ENCODE measurements at regions not wholly inside any gene's neighbourhood (a gene's known extent, or its start where the extent isn't known, plus 50 kb on each side); places are given as distances from the start of the nearest gene placed in this dataset.
A peak's percentile ranks its signal among the peaks of the same experiment; 100 is the strongest.

GRCh38 chr13:79782541-79783205, 301.7 kb downstream of the NDFIP2 start:
- 0 out of 2 replicates have a peak overlapping the region, but pooled peaks have one; percentile 37 for H3K18ac ChIP-seq (ENCODE audit: low read depth, low read length)
- H2AFZ ChIP-seq (replicated peaks; ENCODE audit: low read length, poor library complexity): peak overlapping the region; percentile 85
- peaks cover 0 to 5% of the 10 kb centered on the region in 2 experiments; a peak in 1 of 4 replicates for H3K79me1 ChIP-seq (ENCODE audit: low read depth in 1 of 2, low read length in 2 of 2)
- ChIA-PET CTCF (interaction anchor here (0.6 to 1.5 kb wide), 4 partner anchors 13 to 190 kb away, joined by 3 to 4 read pairs (median 4); no protein-coding TSS in a partner anchor), POLR2A (ENCODE audit: unreplicated experiment) (no interaction called here)
- H3K14ac ChIP-seq (replicated peaks; ENCODE audit: low read depth, low read length): peak overlapping the region; percentile 70
- H3K27me3 ChIP-seq (ENCODE audit: control insufficient read depth, insufficient read depth, low read length): no peaks in the 10 kb centered on the region
- H2BK120ac ChIP-seq (ENCODE audit: low read depth, low read length): peak overlapping the region; percentile 85
- DNase-seq (peak; percentile 77), ATAC-seq (ENCODE audit: low read depth) (peak; percentile 86)
- peak overlapping the region; percentile 86 for H3K4ac ChIP-seq (ENCODE audit: low read depth, low read length)
- BruUV-seq (replicated peaks): no TSS peak
- H2AK9ac ChIP-seq (replicated peaks; ENCODE audit: low read depth, low read length, poor library complexity): peak overlapping the region; percentile 20
- H4K5ac ChIP-seq (ENCODE audit: low read depth, low read length): peak overlapping the region; percentile 3; the same call in 1 of the 2 replicates
- intact Hi-C loops (cut with micrococcal nuclease) (loop anchor here (2.0 kb wide), 1 partner anchor 258 kb away; no protein-coding TSS in a partner anchor), in situ Hi-C loops (cut with MboI; ENCODE audit: low sequenced_read_pairs) (loop anchor here (10.0 to 25.0 kb wide), 2 partner anchors 152 to 255 kb away; no protein-coding TSS in a partner anchor), dilution Hi-C loops (cut with HindIII; ENCODE audit: low sequenced_read_pairs, unreplicated experiment) (no loop called here)
- H2BK15ac ChIP-seq (ENCODE audit: low read depth, low read length): peak overlapping the region; percentile 34; the same call in 2 of the 3 replicates
- H3K36me3 ChIP-seq (ENCODE audit: control insufficient read depth, insufficient read depth, low read length): no peaks in the 10 kb centered on the region
- peak overlapping the region; percentile 96 for H3K23ac ChIP-seq (ENCODE audit: low read depth, low read length)
- H3K9me3 ChIP-seq (ENCODE audit: control insufficient read depth, insufficient read depth, low read length): no peaks in the 10 kb centered on the region
- 0 out of 2 replicates have a peak overlapping the region, but pooled peaks have one; percentile 27 for H3K56ac ChIP-seq (ENCODE audit: extremely low read depth, insufficient read depth, low read length)
- WGBS, 2 experiments (ENCODE audit: extremely low coverage in 2 of 2, insufficient read length in 1 of 2): 11% methylated on average over 3 of the region's 14 CpGs; no CpG with 5 or more reads in 1 of the 2 experiments
- no peaks in the 10 kb centered on the region for H4K20me1 ChIP-seq (ENCODE audit: insufficient read depth, low read length)
- H3K4me2 ChIP-seq (ENCODE audit: low read depth, low read length): peak overlapping the region; percentile 73
- peaks cover 11% of the 10 kb centered on the region for H3K4me1 ChIP-seq (ENCODE audit: control insufficient read depth, insufficient read depth, low read length)
- peak overlapping the region; percentile 93 for H2BK20ac ChIP-seq (ENCODE audit: low read depth, low read length)
- H4K91ac ChIP-seq (ENCODE audit: insufficient read depth, low read depth, low read length): peak overlapping the region; percentile 71
- H2BK5ac ChIP-seq (ENCODE audit: low read depth, low read length, poor library complexity, severe bottlenecking): peak overlapping the region; percentile 56
- peak overlapping the region; percentile 81 for H2AK5ac ChIP-seq (ENCODE audit: low read depth, low read length)
- peak; percentile 54; the same call in 1 of the 2 replicates for TF ChIP-seq BHLHE40 (IDR thresholded peaks at IDR 0.05; ENCODE audit: low read depth, low read length)
- TF ChIP-seq MXI1 (IDR thresholded peaks at IDR 0.05; ENCODE audit: borderline replicate concordance, low read depth, low read length): peak; percentile 26; the same call in 1 of the 2 replicates
- TF ChIP-seq CEBPB (IDR thresholded peaks at IDR 0.05; ENCODE audit: low read depth, low read length): no peak
- TF ChIP-seq FOS (IDR thresholded peaks at IDR 0.05; ENCODE audit: low read depth, low read length): no peak
- TF ChIP-seq MAZ (IDR thresholded peaks at IDR 0.05; ENCODE audit: borderline replicate concordance, low read depth, low read length): 0 out of 2 replicates have a peak, but pooled peaks have one; percentile 8
- peak; percentile 10; the same call in 1 of the 2 replicates for TF ChIP-seq RAD21 (IDR thresholded peaks at IDR 0.05; ENCODE audit: low read length)
- TF ChIP-seq, protein P1, sequence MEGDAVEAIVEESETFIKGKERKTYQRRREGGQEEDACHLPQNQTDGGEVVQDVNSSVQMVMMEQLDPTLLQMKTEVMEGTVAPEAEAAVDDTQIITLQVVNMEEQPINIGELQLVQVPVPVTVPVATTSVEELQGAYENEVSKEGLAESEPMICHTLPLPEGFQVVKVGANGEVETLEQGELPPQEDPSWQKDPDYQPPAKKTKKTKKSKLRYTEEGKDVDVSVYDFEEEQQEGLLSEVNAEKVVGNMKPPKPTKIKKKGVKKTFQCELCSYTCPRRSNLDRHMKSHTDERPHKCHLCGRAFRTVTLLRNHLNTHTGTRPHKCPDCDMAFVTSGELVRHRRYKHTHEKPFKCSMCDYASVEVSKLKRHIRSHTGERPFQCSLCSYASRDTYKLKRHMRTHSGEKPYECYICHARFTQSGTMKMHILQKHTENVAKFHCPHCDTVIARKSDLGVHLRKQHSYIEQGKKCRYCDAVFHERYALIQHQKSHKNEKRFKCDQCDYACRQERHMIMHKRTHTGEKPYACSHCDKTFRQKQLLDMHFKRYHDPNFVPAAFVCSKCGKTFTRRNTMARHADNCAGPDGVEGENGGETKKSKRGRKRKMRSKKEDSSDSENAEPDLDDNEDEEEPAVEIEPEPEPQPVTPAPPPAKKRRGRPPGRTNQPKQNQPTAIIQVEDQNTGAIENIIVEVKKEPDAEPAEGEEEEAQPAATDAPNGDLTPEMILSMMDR (conservative IDR thresholded peaks at IDR 0.05; ENCODE audit: low read depth, low read length): no peak
- H3K27ac ChIP-seq (ENCODE audit: insufficient read depth, low read length): peak overlapping the region; percentile 58
- peaks cover 13% of the 10 kb centered on the region for H3K9me1 ChIP-seq (ENCODE audit: insufficient read depth, low read length)
- H4K8ac ChIP-seq (ENCODE audit: low read depth in 2 of 2, low read length in 2 of 2): peak overlapping the region; percentile 60 to 83
- H3K4me3 ChIP-seq (ENCODE audit: insufficient read depth, low read depth, low read length): no peak overlapping the region
- peak overlapping the region; percentile 25; the same call in 1 of the 2 replicates for H3K9ac ChIP-seq (ENCODE audit: low read depth, low read length)

Data from IMR-90 (cell line).